LNCAP (cell line): ENCODE measurements at regions not wholly inside any gene's neighbourhood (a gene's known extent, or its start where the extent isn't known, plus 50 kb on each side); places are given as distances from the start of the nearest gene placed in this dataset.

Source experiments
- TF ChIP-seq, protein P1 (sequence below): fragments of 450-650 bp; IDR thresholded peaks from 2 replicates; pipeline ENCODE4 v1.5.1; 2017; ENCODE audit warnings: mild to moderate bottlenecking

DNA sequence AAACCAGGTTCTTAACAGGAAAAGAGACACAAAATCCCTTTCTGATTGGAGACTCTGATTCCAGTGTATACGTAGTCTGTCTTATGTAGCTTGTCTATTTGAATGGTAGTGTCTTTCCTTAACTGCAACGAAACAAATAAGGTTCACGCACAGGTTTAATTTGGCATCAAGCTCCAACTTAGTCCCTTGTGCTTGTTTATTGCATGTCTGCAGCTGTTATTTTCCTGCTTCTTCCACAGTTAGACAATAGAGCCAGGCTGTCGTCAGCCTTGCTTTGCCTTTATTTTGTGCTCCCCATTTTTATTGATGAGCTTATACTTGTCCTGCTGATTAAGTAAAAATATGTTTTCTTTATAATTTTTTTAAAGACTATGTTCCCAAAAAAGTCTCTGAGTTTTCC, 152.7 kb upstream of the CDIN1 start:
- TF ChIP-seq, protein P1, sequence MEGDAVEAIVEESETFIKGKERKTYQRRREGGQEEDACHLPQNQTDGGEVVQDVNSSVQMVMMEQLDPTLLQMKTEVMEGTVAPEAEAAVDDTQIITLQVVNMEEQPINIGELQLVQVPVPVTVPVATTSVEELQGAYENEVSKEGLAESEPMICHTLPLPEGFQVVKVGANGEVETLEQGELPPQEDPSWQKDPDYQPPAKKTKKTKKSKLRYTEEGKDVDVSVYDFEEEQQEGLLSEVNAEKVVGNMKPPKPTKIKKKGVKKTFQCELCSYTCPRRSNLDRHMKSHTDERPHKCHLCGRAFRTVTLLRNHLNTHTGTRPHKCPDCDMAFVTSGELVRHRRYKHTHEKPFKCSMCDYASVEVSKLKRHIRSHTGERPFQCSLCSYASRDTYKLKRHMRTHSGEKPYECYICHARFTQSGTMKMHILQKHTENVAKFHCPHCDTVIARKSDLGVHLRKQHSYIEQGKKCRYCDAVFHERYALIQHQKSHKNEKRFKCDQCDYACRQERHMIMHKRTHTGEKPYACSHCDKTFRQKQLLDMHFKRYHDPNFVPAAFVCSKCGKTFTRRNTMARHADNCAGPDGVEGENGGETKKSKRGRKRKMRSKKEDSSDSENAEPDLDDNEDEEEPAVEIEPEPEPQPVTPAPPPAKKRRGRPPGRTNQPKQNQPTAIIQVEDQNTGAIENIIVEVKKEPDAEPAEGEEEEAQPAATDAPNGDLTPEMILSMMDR = no peak

DNA sequence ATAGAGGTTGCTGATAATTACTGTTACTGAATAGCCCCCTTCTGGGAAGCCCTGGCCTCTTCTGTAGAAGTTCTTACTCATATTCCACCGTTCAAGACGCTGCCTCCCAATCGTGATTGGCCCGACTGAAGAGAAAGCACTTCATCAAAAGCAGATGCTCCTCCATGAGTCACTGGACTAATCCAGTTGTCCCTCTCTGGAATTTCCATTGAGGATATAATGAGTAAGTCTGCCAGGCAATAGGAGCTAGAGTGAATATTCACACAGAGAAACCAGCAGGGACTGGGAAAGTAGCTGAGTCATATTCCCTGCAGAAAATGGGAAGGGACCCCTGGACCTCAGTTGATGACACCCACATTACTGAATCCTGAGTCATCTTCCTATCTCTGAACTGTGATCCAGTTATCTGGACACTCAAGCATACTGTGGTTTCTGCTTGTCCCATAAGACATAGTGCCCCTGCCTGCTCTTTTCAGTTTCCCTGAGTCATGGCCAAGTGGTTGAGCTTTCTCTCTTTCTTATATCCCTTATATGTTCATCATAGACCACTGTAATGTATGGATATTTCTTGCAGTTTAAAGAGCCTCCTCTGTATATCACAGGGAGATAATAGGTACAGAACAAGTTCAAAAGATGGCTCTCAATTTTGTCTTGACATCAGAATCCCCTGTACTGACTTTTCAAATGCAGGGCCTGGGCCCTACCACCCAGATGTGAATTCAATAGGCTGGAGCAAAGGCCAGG, 151.2 kb upstream of the CDIN1 start:
- TF ChIP-seq, protein P1 = no peak

DNA sequence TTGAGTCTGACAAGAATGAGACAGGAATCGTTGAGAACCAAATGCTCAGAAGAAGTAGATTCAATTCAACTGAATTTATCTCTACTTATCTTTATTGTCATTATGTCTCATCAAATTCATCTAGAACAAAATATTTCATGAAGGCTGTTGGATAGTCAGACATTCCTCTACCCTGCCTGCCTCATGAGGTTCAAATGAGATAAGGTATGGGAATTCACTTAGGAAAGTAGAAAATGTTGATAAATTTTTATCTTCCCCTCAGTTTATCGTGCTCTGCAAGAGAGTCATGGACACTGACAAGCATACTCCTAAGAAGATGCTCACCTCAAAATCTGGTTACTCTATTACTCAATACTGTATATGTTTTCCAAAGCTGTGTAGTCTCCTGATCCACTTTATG, 149.7 kb upstream of the CDIN1 start:
- TF ChIP-seq, protein P1 = no peak

DNA sequence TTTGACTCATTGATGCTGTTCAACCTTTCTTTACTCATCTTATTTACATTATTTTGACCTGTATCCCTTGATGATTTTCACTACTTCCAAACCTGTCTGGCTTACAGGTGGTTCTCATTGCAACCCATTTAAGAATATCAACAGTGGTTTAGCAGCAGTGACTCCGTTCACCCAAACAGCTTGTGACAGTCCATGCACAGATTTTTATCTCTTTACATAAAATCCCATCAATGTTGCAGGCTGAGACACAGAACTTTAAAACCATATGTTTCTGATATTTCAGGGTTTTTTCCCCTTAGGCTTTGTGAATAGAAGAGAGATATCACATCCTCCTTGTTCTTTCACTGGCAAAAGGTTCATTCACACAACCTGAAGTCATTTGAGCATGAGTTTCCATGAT, 149.1 kb upstream of the CDIN1 start:
- TF ChIP-seq, protein P1 = no peak

DNA sequence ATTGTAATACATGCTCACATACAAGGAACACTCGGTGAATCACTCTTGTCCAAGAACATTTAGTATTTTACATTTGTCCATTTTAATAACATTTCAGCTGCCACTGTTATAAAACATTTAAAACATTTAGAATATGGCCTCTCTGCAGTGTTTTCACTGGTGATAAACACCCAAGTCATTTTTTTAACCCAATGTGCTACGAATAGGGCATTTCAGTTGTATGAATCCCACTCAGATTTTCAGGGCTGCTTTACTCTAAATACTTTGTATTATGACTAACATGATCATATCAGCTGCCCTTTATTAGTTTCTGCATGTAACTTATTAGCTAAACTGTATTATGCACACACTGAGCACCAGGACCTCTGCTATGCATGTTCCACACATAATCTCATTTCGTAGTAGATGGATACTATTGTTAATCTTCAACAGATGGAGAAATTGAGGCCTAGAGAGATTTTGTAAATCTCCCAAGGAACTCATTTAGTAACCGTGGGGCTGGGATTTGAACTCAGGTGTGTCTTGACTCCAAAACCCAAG, 148.6 kb upstream of the CDIN1 start:
- TF ChIP-seq, protein P1 = no peak

DNA sequence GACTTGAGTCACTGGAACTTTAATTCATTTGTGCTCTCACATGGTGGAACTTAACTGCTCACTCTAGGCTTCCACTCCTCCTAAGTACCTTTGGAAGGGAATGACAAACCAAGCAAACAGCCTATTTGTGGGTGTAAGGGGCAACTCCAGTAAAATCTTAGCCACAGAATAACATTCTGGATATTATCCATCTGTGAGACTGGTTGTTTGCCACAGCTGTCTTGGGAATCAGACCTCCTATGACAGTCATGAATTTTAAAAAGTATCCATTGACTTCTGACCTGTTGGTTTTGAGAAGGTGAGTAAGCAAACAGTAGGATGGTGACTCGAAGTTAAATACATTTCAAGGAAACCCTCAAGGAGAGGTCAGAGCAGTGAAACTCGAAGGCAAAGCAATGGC, 147.3 kb upstream of the CDIN1 start:
- TF ChIP-seq, protein P1 = no peak

DNA sequence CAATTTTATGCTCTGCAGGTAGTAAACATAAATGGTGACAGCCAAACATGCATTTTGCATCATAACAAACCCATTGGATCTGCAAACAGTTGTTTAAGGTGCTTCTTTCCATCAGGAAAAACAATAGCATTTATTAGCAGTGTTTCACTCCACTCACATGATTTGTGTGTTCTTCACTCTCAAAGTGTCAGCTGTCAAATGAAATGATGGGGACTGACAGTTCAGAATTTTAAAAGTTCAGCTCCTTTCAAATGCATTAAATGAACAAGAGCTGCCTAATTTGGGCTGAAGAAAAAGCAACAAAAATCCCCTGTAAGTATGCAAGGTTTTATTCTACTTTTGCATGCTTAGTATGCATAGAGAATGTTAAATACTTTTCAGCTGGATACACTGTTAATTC, 145.2 kb upstream of the CDIN1 start:
- TF ChIP-seq, protein P1 = no peak
